ENCODE measurements at regions not wholly inside any gene's neighbourhood (a gene's known extent, or its start where the extent isn't known, plus 50 kb on each side); places are given as distances from the start of the nearest gene placed in this dataset.

GRCh38 chr4:100076753-100077152 lies 113.5 kb downstream of the DDIT4L start:
- H3K27me3 ChIP-seq (ENCODE audit: insufficient read depth), result no peaks in the 10 kb centered on the region
- TF ChIP-seq ETS1 (IDR thresholded peaks at IDR 0.05), result no peak
- no peak for TF ChIP-seq CREB1 (CRISPR knock-in tag; IDR thresholded peaks at IDR 0.05; ENCODE audit: low read depth)
- no peak for TF ChIP-seq EZH2 (IDR thresholded peaks at IDR 0.05; ENCODE audit: low read depth, unreplicated experiment)
- TF ChIP-seq CTCF (conservative IDR thresholded peaks at IDR 0.05; ENCODE audit: low read depth in 2 of 2), result no peak
- no peak for TF ChIP-seq JUNB (IDR thresholded peaks at IDR 0.05; ENCODE audit: unreplicated experiment)
- TF ChIP-seq ZNF331 (CRISPR knock-in tag; IDR thresholded peaks at IDR 0.05; ENCODE audit: low read depth), result no peak
- no peak for TF ChIP-seq ZNF462 (CRISPR knock-in tag; IDR thresholded peaks at IDR 0.05)
- TF ChIP-seq NANOG (IDR thresholded peaks at IDR 0.05; ENCODE audit: borderline replicate concordance), result no peak
- TF ChIP-seq ZNF114 (CRISPR knock-in tag; IDR thresholded peaks at IDR 0.05), result no peak
- TF ChIP-seq POLR2AphosphoS5 (IDR thresholded peaks at IDR 0.05; ENCODE audit: low read depth), result no peak
- peaks cover 4% of the 10 kb centered on the region; the same call in 2 of the 3 replicates for H3K4me1 Mint-ChIP-seq
- H3K27ac Mint-ChIP-seq, result no peak overlapping the region
- H3K36me3 ChIP-seq (ENCODE audit: insufficient read depth), result no peaks in the 10 kb centered on the region
- ATAC-seq, result no peak
- H3K9me3 Mint-ChIP-seq, result no peaks in the 10 kb centered on the region
- H3K4me2 ChIP-seq, result no peak overlapping the region
- H3K9me2 ChIP-seq (ENCODE audit: insufficient read depth), result no peaks in the 10 kb centered on the region; the same call in 1 of the 2 replicates
- no peaks in the 10 kb centered on the region for H4K20me1 ChIP-seq (replicated peaks; ENCODE audit: insufficient read depth)
- no peaks in the 10 kb centered on the region for H3K36me3 Mint-ChIP-seq (ENCODE audit: low read depth)
- no peak overlapping the region for H3K4me3 Mint-ChIP-seq
- no peaks in the 10 kb centered on the region for H3K4me1 ChIP-seq (ENCODE audit: insufficient read depth)
- no peaks in the 10 kb centered on the region for H3K79me2 ChIP-seq (replicated peaks; ENCODE audit: insufficient read depth)
- H3K4me3 ChIP-seq, result no peak overlapping the region
- H2AFZ ChIP-seq, result no peak overlapping the region
- no peak overlapping the region for H3K27ac ChIP-seq (ENCODE audit: low read depth)
- H3K27me3 Mint-ChIP-seq (ENCODE audit: insufficient read depth, low read depth, poor library complexity), result peaks cover 2% of the 10 kb centered on the region
- no peaks in the 10 kb centered on the region for H3F3A ChIP-seq (replicated peaks; ENCODE audit: low read depth)
- DNase-seq (ENCODE audit: low spot score), result no peak

Data from GM23338 (cell line).